Activated naive CD8-positive, alpha-beta T cell treated with anti-CD3 and anti-CD28 coated beads, Interleukin-2, amount 10 ng/mL, durations not matched to agents 7 days and 5 days (primary cell): ENCODE measurements at regions not wholly inside any gene's neighbourhood (a gene's known extent, or its start where the extent isn't known, plus 50 kb on each side); places are given as distances from the start of the nearest gene placed in this dataset.
"Not testable (repeated sequence)": the region's sequence is repeated elsewhere in the genome, so short reads cannot be mapped to it uniquely, and the experiment has no call there.

Source experiments
- ATAC-seq: fragments of 150-1000 bp; cut with Tn5 transposase; one replicate; pipeline ENCODE4 v1.10.0; 2021; ENCODE audit warnings: low read depth, moderate library complexity
- POLR2A ChIA-PET: fragments of 350-600 bp; sonication (Branson Sonifier 250); formaldehyde crosslinking; loops from one replicate; lab custom pipeline; 2021; ENCODE audit warnings: antibody characterized with exemption; lab: Charles Lee
- DNase-seq: peaks from one replicate; pipeline ENCODE4 v3.0.0; 2021
- H3K27ac Mint-ChIP-seq: one replicate; pipeline ENCODE4 v1.8.0; 2022; ENCODE audit warnings: mild to moderate bottlenecking, mixed read lengths
- H3K27me3 Mint-ChIP-seq: one replicate; pipeline ENCODE4 v1.8.0; 2022; ENCODE audit warnings: mild to moderate bottlenecking, moderate library complexity, mixed read lengths
- H3K36me3 Mint-ChIP-seq: one replicate; pipeline ENCODE4 v1.8.0; 2021; ENCODE audit warnings: mild to moderate bottlenecking, mixed read lengths
- H3K4me1 Mint-ChIP-seq: one replicate; pipeline ENCODE4 v1.8.0; 2021; ENCODE audit warnings: mixed read lengths
- H3K4me3 Mint-ChIP-seq: one replicate; pipeline ENCODE4 v1.8.0; 2022; ENCODE audit warnings: mild to moderate bottlenecking, moderate library complexity, mixed read lengths
- H3K9me3 Mint-ChIP-seq: one replicate; pipeline ENCODE4 v1.8.0; 2021; ENCODE audit warnings: mixed read lengths

DNA sequence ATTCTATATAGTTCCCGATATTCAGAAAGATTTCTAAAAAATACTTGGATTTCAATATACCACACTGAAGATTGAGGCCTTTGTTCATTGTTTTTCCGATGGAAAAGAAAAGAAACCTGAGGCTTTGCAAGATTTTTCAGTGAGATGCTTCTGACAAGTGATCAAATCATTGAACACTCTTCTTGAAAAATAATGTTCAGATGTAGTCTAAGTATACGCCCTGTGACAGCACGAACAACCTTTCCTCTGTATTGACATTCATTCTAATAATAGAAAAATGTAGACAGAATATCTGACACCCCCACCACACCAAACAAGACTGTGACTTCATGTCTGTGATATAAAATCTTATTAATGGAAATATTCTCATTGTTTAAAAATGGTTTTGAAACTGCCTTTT lies 650.7 kb upstream of the KLHL1 start:
- Mint-ChIP-seq H3K4me3 (no peak overlapping the region), H3K36me3 (no peaks in the 10 kb centered on the region), H3K27ac (no peak overlapping the region), H3K9me3 (peaks cover 1% of the 10 kb centered on the region), H3K4me1 (no peaks in the 10 kb centered on the region), H3K27me3 (no peaks in the 10 kb centered on the region)
- POLR2A ChIA-PET: no interaction called here
- DNase-seq: no peak
- ATAC-seq: no peak

DNA sequence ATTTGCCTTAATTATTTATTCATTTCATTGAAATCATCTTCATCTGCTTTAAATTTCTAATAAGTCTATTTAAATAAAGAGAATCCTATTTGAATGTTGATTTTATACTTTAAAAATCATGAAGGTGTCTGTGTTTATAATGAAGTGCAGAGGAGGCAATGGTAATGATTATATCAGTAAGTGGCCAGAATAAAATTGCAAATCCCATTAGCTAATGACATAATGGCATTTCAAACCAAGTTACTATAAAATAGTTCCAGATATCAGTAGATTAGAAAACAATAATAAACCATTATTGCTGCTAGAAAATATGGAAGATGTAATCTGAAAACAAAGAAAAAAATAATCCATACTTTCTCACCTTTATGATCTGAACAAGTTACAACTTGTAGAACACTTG lies 647.8 kb upstream of the KLHL1 start:
- H3K9me3 Mint-ChIP-seq: no peaks in the 10 kb centered on the region
- no peak for DNase-seq

DNA sequence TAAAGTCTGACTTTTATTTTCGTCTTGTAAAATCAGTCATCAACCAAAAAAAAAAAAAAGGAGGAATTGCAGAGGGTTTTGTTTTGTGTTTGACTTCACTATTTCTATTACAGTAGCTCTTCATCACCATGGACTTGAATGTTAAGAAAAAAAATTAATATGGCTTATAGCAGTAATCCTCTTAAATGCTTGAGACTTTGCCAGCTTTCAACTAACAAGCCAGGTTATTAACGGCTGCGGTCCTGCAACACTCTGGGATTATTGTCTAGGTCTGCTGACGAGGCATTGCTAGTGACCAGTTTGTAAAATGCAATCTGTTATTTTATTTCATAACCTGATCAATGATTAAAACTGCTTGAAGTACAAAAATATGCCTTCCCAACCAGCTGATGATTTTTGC lies 647.2 kb upstream of the KLHL1 start:
- POLR2A ChIA-PET: no interaction called here
- no peak for ATAC-seq
- DNase-seq: no peak
- H3K27ac Mint-ChIP-seq: no peak overlapping the region
- H3K36me3 Mint-ChIP-seq: no peaks in the 10 kb centered on the region
- H3K4me3 Mint-ChIP-seq: no peak overlapping the region
- no peaks in the 10 kb centered on the region for H3K4me1 Mint-ChIP-seq
- H3K9me3 Mint-ChIP-seq: no peaks in the 10 kb centered on the region
- H3K27me3 Mint-ChIP-seq: no peaks in the 10 kb centered on the region

More for the DNA sequence above, 647.8 kb upstream of the KLHL1 start:
- Mint-ChIP-seq H3K27ac (no peak overlapping the region), H3K4me1 (no peaks in the 10 kb centered on the region), H3K27me3 (no peaks in the 10 kb centered on the region), H3K4me3 (no peak overlapping the region), H3K36me3 (no peaks in the 10 kb centered on the region)
- ATAC-seq: no peak
- POLR2A ChIA-PET: no interaction called here

DNA sequence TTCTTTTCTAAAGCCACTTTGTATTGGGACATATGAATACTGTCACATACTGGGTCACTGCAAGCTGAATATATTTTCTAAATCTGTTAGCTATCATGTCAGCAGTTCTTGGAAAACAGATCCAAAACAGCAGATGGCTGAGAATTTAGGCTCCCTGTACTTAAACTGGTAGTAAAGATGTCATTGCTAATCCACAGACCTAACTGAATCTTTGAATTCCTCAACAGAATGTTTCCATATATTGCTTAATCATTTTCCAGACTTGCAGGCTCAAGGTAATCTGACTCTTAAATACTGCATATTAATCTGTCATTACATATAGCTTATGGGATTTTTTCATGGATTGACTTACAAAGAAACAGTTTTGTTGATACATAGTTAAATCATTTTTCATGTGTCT lies 639.0 kb upstream of the KLHL1 start:
- H3K9me3 Mint-ChIP-seq: no peaks in the 10 kb centered on the region
- DNase-seq: no peak
- POLR2A ChIA-PET: no interaction called here
- H3K27ac Mint-ChIP-seq: no peak overlapping the region
- H3K4me1 Mint-ChIP-seq: no peaks in the 10 kb centered on the region
- no peak overlapping the region for H3K4me3 Mint-ChIP-seq
- no peak for ATAC-seq
- H3K27me3 Mint-ChIP-seq: no peaks in the 10 kb centered on the region
- H3K36me3 Mint-ChIP-seq: no peaks in the 10 kb centered on the region

DNA sequence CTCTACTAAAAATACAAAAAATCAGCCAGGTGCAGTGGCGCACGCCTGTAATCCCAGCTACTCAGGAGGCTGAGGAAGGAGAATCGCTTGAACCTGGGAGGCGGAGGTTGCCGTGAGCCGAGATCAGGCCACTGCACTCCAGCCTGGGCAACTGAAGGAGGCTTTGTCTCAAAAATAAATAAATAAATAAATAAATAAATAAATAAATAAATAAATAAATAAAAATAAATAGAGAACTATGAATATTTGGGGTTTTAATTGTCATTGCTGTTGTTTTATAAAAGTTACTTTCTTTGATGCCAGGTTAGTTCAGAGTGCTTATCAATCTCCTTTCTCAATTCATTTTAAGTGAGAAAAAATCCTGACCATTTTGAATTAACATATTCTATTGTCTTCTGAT lies 638.2 kb upstream of the KLHL1 start:
- H3K36me3 Mint-ChIP-seq, H3K9me3 Mint-ChIP-seq, POLR2A ChIA-PET: not testable (repeated sequence)

DNA sequence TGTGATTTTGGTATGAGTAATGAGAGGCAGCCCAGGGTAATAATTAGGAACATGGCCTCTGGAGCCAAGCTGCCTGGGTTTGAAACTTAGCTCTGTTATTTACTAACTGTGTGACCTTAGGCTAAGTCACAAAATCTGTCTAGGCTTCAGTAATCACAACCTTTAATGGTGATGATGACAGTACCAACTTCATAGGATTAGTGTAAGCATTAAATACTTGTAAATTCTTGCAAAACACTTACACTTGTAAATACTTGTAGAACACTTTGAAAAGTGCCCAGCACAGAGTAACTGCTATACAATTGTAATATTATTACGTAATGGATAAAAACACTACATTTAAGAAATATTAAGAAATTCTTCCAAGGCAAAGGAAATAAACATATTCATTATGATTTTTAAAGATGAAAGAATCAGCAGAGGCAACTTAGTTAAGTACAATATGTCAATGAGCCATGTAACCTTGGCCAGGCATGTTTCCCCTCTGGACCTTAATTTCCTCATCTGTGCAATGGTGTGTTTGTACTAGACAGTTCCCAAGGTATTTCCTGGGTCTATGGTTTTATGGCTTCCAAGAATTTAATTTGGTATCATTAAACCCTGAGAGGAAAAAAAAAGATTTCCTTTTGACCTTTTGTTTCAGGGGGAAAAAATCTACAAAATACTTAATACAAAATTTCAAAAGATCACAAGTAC lies 628.5 kb upstream of the KLHL1 start:
- DNase-seq (no peak), ATAC-seq (no peak)
- H3K36me3 Mint-ChIP-seq: no peaks in the 10 kb centered on the region
- H3K9me3 Mint-ChIP-seq: no peaks in the 10 kb centered on the region
- POLR2A ChIA-PET: no interaction called here
- no peaks in the 10 kb centered on the region for H3K27me3 Mint-ChIP-seq
- no peaks in the 10 kb centered on the region for H3K4me1 Mint-ChIP-seq
- H3K4me3 Mint-ChIP-seq: no peak overlapping the region
- no peak overlapping the region for H3K27ac Mint-ChIP-seq

More for the DNA sequence above, 638.2 kb upstream of the KLHL1 start:
- not testable (repeated sequence) for H3K4me1 Mint-ChIP-seq, H3K27ac Mint-ChIP-seq, DNase-seq, H3K27me3 Mint-ChIP-seq, H3K4me3 Mint-ChIP-seq, ATAC-seq

DNA sequence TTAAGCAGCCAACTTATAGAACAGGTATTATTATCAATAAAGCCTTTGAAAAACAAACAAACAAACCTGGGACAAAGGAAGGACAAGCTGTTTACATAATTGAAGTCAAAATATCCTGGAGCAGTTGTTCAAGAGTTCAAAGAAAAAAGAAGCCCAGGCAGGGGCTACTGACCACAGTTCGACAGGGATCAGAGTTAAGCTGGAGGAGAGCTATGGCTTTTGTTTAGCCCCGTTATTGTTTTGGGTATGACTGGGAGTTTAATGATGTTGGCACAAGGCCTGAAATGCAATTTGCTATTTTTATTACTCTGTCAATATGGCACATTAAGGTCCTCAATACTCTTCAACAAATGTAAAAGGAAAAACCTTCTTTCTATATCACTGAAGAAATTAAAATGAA lies 624.4 kb upstream of the KLHL1 start:
- Mint-ChIP-seq H3K36me3 (no peaks in the 10 kb centered on the region), H3K4me1 (no peaks in the 10 kb centered on the region), H3K27me3 (no peaks in the 10 kb centered on the region), H3K27ac (no peak overlapping the region), H3K4me3 (no peak overlapping the region), H3K9me3 (no peaks in the 10 kb centered on the region)
- DNase-seq: no peak
- POLR2A ChIA-PET: no interaction called here
- no peak for ATAC-seq

DNA sequence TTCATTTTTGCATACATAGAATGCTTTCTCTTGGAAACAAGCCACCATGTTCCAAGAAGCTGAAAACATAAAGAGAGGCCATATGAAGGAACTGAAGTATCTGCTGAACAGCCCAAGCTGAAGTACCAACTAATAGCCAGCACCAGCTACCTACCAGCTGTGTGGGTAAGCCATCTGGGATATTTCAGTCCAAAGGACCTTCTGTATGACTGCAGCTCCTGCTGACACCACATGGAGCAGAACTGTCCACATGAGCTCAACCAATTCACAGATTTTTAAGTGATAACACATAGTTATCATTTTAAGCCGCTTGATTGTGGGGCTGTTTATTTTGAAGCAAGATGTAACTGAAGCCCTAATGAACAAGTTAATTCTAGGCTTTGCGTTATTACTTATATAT lies 621.1 kb upstream of the KLHL1 start:
- no peaks in the 10 kb centered on the region for H3K36me3 Mint-ChIP-seq
- H3K27me3 Mint-ChIP-seq: no peaks in the 10 kb centered on the region
- POLR2A ChIA-PET: no interaction called here
- ATAC-seq: no peak
- H3K9me3 Mint-ChIP-seq: no peaks in the 10 kb centered on the region
- no peak overlapping the region for H3K27ac Mint-ChIP-seq
- no peak overlapping the region for H3K4me3 Mint-ChIP-seq
- no peaks in the 10 kb centered on the region for H3K4me1 Mint-ChIP-seq
- no peak for DNase-seq

DNA sequence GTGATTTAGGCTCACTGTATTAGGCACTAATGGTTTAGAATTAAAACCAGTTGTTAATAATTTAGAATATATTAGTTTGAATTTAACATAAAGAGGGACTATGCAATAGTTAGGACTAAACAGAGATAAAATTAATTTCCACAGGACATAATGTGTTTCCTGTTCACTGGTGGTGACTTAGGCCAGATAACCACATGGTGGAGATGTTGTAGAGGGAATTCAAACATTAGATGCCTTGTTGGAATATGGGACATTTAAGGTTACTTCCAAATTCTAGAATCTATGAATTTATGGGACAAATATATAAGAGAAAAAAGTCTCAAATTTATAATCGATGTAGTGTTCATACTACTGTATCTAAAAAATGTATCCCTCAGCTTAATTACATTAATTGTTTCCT lies 615.5 kb upstream of the KLHL1 start:
- POLR2A ChIA-PET: no interaction called here
- ATAC-seq (no peak), DNase-seq (no peak)
- Mint-ChIP-seq H3K27me3 (no peaks in the 10 kb centered on the region), H3K4me1 (no peaks in the 10 kb centered on the region), H3K4me3 (no peak overlapping the region), H3K9me3 (no peaks in the 10 kb centered on the region), H3K27ac (no peak overlapping the region), H3K36me3 (no peaks in the 10 kb centered on the region)

DNA sequence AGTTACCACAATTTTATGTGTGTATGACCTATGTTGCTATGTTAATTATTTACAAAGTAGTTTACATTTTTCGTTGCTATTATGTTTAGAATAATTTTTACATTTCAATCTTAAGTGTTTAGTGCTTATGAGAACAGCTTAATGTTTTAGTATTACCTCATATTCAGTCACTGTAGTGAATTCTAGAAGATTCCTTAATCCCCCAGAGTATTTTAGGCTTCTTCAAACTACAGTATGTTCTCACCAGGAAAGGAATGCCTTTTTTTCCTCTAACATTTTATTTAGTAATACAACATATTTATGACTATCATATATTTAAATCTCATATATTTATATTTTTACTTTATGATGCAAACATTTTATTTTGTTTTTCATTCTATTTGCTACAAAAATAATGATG lies 612.1 kb upstream of the KLHL1 start:
- Mint-ChIP-seq H3K4me3 (no peak overlapping the region), H3K27ac (no peak overlapping the region), H3K4me1 (no peaks in the 10 kb centered on the region), H3K36me3 (no peaks in the 10 kb centered on the region), H3K9me3 (peaks cover 2% of the 10 kb centered on the region), H3K27me3 (no peaks in the 10 kb centered on the region)
- ATAC-seq (no peak), DNase-seq (no peak)
- POLR2A ChIA-PET: no interaction called here

DNA sequence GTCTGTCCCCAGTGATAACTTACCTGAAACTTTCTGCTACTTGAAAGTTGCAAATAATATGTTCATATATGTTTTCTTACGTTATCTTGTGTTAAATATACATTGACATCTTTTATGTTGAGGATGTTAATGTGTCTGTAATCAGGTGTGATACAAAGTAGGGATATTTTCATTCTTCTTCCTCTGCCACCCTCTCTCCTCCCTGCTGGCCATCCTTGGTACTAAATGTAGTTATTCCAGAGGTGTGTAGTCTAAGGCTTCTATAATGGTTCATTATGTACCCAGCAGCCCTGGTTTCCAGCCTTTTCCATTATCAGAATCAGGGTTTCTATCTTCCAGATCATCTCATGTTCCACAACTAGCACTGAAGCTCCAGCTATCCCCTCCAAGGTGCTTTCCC lies 606.7 kb upstream of the KLHL1 start:
- no peak for DNase-seq
- no peaks in the 10 kb centered on the region for H3K27me3 Mint-ChIP-seq

DNA sequence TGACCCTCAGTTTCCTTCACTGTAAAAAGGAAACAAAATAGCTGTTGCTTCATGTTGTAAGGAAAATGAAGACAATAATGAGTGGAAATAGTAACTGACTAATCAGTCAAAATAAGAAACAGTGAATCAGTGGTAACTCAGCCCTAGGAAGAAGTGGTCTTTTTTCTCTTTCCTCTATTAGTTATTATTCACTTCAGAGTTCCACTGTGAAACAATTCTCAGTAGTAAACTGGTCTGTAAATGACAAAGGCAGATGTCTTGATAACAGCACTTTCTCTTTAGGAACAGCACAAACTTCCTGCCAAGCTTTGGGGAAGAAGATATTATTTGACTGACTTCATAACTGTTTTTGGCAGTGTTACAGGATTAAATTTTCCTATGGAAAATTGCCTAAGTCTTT lies 600.5 kb upstream of the KLHL1 start:
- no peaks in the 10 kb centered on the region for H3K4me1 Mint-ChIP-seq
- H3K27ac Mint-ChIP-seq: no peak overlapping the region
- peaks cover 5% of the 10 kb centered on the region for H3K9me3 Mint-ChIP-seq
- no peak for DNase-seq
- H3K4me3 Mint-ChIP-seq: no peak overlapping the region
- no peaks in the 10 kb centered on the region for H3K27me3 Mint-ChIP-seq
- ATAC-seq: no peak
- POLR2A ChIA-PET: no interaction called here
- H3K36me3 Mint-ChIP-seq: no peaks in the 10 kb centered on the region

More for the DNA sequence above, 606.7 kb upstream of the KLHL1 start:
- Mint-ChIP-seq H3K27ac (no peak overlapping the region), H3K4me1 (no peaks in the 10 kb centered on the region), H3K4me3 (no peak overlapping the region), H3K36me3 (no peaks in the 10 kb centered on the region), H3K9me3 (peaks cover 4% of the 10 kb centered on the region)
- ATAC-seq: no peak
- POLR2A ChIA-PET: no interaction called here

DNA sequence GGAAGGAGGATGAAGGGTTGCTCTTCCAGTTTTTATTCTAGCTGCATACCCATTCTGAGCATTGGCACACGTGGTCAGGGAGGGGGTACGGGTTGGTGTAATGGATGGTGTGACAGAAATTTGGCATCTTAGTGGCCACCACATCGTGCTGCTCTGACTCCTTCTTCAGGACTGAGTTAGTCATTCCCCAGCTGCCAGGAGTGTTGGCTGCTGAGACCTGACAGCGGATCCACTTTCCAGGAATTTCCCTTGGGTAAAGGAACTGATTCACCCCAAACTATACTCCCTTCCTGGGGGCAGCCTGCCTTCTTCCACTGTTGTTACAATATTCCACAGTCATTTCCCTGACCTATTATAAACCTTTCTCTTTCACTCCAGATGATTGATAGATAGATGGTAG lies 595.5 kb upstream of the KLHL1 start:
- POLR2A ChIA-PET: no interaction called here
- Mint-ChIP-seq H3K9me3 (peaks cover 4% of the 10 kb centered on the region), H3K4me3 (no peak overlapping the region), H3K36me3 (no peaks in the 10 kb centered on the region), H3K27ac (no peak overlapping the region), H3K27me3 (no peaks in the 10 kb centered on the region), H3K4me1 (no peaks in the 10 kb centered on the region)
- DNase-seq (no peak), ATAC-seq (no peak)

DNA sequence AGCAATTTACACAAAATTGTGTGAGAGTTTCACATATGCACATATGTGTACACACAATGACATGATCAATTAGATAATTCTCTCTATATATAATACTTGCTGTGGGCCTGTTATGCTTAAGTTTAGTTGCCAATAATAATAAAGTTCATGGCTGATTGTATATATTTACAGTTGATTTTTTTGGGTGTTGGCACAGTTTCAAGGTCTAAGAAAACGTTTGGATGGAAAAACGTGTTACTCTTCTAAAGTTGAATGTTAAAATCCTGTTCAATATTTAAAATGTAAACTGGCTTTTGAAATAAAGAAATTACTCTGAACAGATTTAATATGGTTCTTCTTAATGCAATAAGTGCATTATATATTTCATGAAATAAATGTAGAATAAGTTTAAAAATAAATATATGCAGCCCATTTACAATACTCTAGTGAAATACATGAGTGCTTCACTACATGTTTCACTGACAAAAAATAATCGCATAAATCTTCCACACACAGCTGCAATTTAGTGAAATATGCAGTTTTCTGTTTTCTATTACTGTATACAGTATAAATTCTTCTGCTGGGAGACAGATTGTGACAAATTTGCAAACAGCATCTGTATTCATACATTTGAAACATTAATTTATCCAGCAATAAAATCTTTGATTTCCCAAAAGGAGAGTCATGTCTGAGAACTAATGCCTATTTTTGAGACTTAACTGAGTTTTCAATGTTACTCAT lies 586.9 kb upstream of the KLHL1 start:
- H3K27ac Mint-ChIP-seq: no peak overlapping the region
- ATAC-seq (no peak), DNase-seq (no peak)
- no peaks in the 10 kb centered on the region for H3K36me3 Mint-ChIP-seq
- peaks cover 4% of the 10 kb centered on the region for H3K9me3 Mint-ChIP-seq
- no peaks in the 10 kb centered on the region for H3K27me3 Mint-ChIP-seq
- POLR2A ChIA-PET: no interaction called here
- no peak overlapping the region for H3K4me3 Mint-ChIP-seq
- no peaks in the 10 kb centered on the region for H3K4me1 Mint-ChIP-seq
